Activated CD4-positive, alpha-beta T cell treated with anti-CD3 and anti-CD28 coated beads for 36 hours (primary cell): ENCODE measurements at regions not wholly inside any gene's neighbourhood (a gene's known extent, or its start where the extent isn't known, plus 50 kb on each side); places are given as distances from the start of the nearest gene placed in this dataset.

Experiments used
- ATAC-seq: fragments of 200-7000 bp; cut with Tn5 transposase; one replicate; pipeline ENCODE4 v1.10.0; 2021; ENCODE audit warnings: mild to moderate bottlenecking, moderate library complexity
- CTCF ChIA-PET: fragments of 350-600 bp; sonication (Branson Sonifier 250); formaldehyde crosslinking; loops from one replicate; lab custom pipeline; 2021; ENCODE audit warnings: antibody characterized with exemption; lab: Charles Lee
- POLR2A ChIA-PET: fragments of 350-600 bp; sonication (Branson Sonifier 250); formaldehyde crosslinking; loops from one replicate; lab custom pipeline; 2021; ENCODE audit warnings: antibody characterized with exemption, inconsistent platforms; lab: Charles Lee
- DNase-seq: peaks from one replicate; pipeline ENCODE4 v3.0.0-alpha.2; 2020
- H3K27ac Mint-ChIP-seq: one replicate; pipeline ENCODE4 v1.8.0; 2021; ENCODE audit warnings: mixed read lengths
- H3K27me3 Mint-ChIP-seq: one replicate; pipeline ENCODE4 v1.8.0; 2021; ENCODE audit warnings: mixed read lengths
- H3K36me3 Mint-ChIP-seq: one replicate; pipeline ENCODE4 v1.8.0; 2021; ENCODE audit warnings: low read depth, mixed read lengths
- H3K4me1 Mint-ChIP-seq: one replicate; pipeline ENCODE4 v1.8.0; 2021; ENCODE audit warnings: mixed read lengths
- H3K4me3 Mint-ChIP-seq: one replicate; pipeline ENCODE4 v1.8.0; 2021; ENCODE audit warnings: mild to moderate bottlenecking, moderate library complexity, mixed read lengths
- H3K9me3 Mint-ChIP-seq: one replicate; pipeline ENCODE4 v1.8.0; 2021; ENCODE audit warnings: low read depth, mixed read lengths
- intact Hi-C, 2 experiments: fragments of 100-400 bp; cut with DNase I in 1 of 2; cut with micrococcal nuclease in 1 of 2; formaldehyde crosslinking; loops; one replicate each; pipeline versions ENCODE4 v1.14.2 to v1.15.1; 2022 to 2024; cut with DNase I, micrococcal nuclease

GRCh38 chr11:134622458-134622857, 210.4 kb upstream of the B3GAT1 start:
- intact Hi-C loops: no loop called here
- H3K9me3 Mint-ChIP-seq: no peaks in the 10 kb centered on the region
- POLR2A ChIA-PET: no interaction called here
- H3K4me3 Mint-ChIP-seq: no peak overlapping the region
- CTCF ChIA-PET: interaction anchor here (0.6 to 1.0 kb wide), 2 partner anchors 39 to 41 kb away, joined by 3 read pairs; no protein-coding TSS in a partner anchor
- no peaks in the 10 kb centered on the region for H3K4me1 Mint-ChIP-seq
- H3K27ac Mint-ChIP-seq: no peak overlapping the region
- ATAC-seq (no peak), DNase-seq (no peak)
- H3K36me3 Mint-ChIP-seq: no peaks in the 10 kb centered on the region
- H3K27me3 Mint-ChIP-seq: peaks cover 14% of the 10 kb centered on the region

- Mint-ChIP-seq H3K27ac (no peak overlapping the region), H3K36me3 (no peaks in the 10 kb centered on the region), H3K4me3 (no peak overlapping the region), H3K27me3 (peaks cover 7% of the 10 kb centered on the region), H3K9me3 (no peaks in the 10 kb centered on the region), H3K4me1 (no peaks in the 10 kb centered on the region)
- ChIA-PET POLR2A (no interaction called here), CTCF (interaction anchor here (1.4 kb wide), 1 partner anchor 21 kb away, joined by 3 read pairs; no protein-coding TSS in a partner anchor)
- no peak for DNase-seq
- intact Hi-C loops: no loop called here
- no peak for ATAC-seq
These were observed 205.3 kb upstream of the B3GAT1 start for GRCh38 chr11:134617360-134617759.

GRCh38 chr11:134616038-134616437, 204.0 kb upstream of the B3GAT1 start:
- intact Hi-C loops: no loop called here
- peaks cover 5% of the 10 kb centered on the region for H3K27me3 Mint-ChIP-seq
- H3K9me3 Mint-ChIP-seq: no peaks in the 10 kb centered on the region
- DNase-seq (no peak), ATAC-seq (no peak)
- H3K4me1 Mint-ChIP-seq: no peaks in the 10 kb centered on the region
- POLR2A ChIA-PET: no interaction called here
- H3K36me3 Mint-ChIP-seq: no peaks in the 10 kb centered on the region
- no peak overlapping the region for H3K27ac Mint-ChIP-seq
- H3K4me3 Mint-ChIP-seq: no peak overlapping the region
- CTCF ChIA-PET: no interaction called here

GRCh38 chr11:134615041-134615615, 203.1 kb upstream of the B3GAT1 start:
- POLR2A ChIA-PET: no interaction called here
- ATAC-seq: no peak

GRCh38 chr11:134614141-134614540, 202.1 kb upstream of the B3GAT1 start:
- no peaks in the 10 kb centered on the region for H3K4me1 Mint-ChIP-seq
- intact Hi-C loops: no loop called here
- ChIA-PET POLR2A (no interaction called here), CTCF (no interaction called here)
- H3K9me3 Mint-ChIP-seq: no peaks in the 10 kb centered on the region
- H3K4me3 Mint-ChIP-seq: no peak overlapping the region
- peaks cover 6% of the 10 kb centered on the region for H3K27me3 Mint-ChIP-seq
- DNase-seq (no peak), ATAC-seq (no peak)
- H3K27ac Mint-ChIP-seq: no peak overlapping the region
- H3K36me3 Mint-ChIP-seq: no peaks in the 10 kb centered on the region

More at GRCh38 chr11:134615041-134615615, 203.1 kb upstream of the B3GAT1 start:
- DNase-seq: no peak
- H3K9me3 Mint-ChIP-seq: no peaks in the 10 kb centered on the region
- H3K4me1 Mint-ChIP-seq: no peaks in the 10 kb centered on the region
- no peak overlapping the region for H3K4me3 Mint-ChIP-seq
- CTCF ChIA-PET: no interaction called here
- intact Hi-C loops: no loop called here
- peaks cover 4% of the 10 kb centered on the region for H3K27me3 Mint-ChIP-seq
- no peaks in the 10 kb centered on the region for H3K36me3 Mint-ChIP-seq
- no peak overlapping the region for H3K27ac Mint-ChIP-seq

GRCh38 chr11:134613646-134614045, 201.6 kb upstream of the B3GAT1 start:
- intact Hi-C loops: no loop called here
- CTCF ChIA-PET: no interaction called here
- no peak overlapping the region for H3K27ac Mint-ChIP-seq
- no peaks in the 10 kb centered on the region for H3K36me3 Mint-ChIP-seq
- no peak for ATAC-seq
- DNase-seq: no peak
- no peak overlapping the region for H3K4me3 Mint-ChIP-seq
- POLR2A ChIA-PET: no interaction called here
- H3K9me3 Mint-ChIP-seq: no peaks in the 10 kb centered on the region
- H3K27me3 Mint-ChIP-seq: peaks cover 7% of the 10 kb centered on the region
- no peaks in the 10 kb centered on the region for H3K4me1 Mint-ChIP-seq

- ChIA-PET POLR2A (no interaction called here), CTCF (interaction anchor here (0.6 kb wide), 1 partner anchor 1660 kb away, joined by 3 read pairs; no protein-coding TSS in a partner anchor)
- Mint-ChIP-seq H3K36me3 (no peaks in the 10 kb centered on the region), H3K27me3 (peaks cover 9% of the 10 kb centered on the region), H3K4me1 (no peaks in the 10 kb centered on the region), H3K4me3 (no peak overlapping the region), H3K9me3 (no peaks in the 10 kb centered on the region), H3K27ac (no peak overlapping the region)
- no peak for DNase-seq
- ATAC-seq: no peak
- intact Hi-C loops: no loop called here
These were observed 200.3 kb upstream of the B3GAT1 start for GRCh38 chr11:134612140-134613030.

GRCh38 chr11:134611537-134611936, 199.5 kb upstream of the B3GAT1 start:
- H3K4me3 Mint-ChIP-seq: no peak overlapping the region
- H3K27me3 Mint-ChIP-seq: peaks cover 11% of the 10 kb centered on the region
- ChIA-PET POLR2A (no interaction called here), CTCF (no interaction called here)
- no peaks in the 10 kb centered on the region for H3K36me3 Mint-ChIP-seq
- DNase-seq (no peak), ATAC-seq (no peak)
- H3K4me1 Mint-ChIP-seq: no peaks in the 10 kb centered on the region
- H3K9me3 Mint-ChIP-seq: no peaks in the 10 kb centered on the region
- intact Hi-C loops: no loop called here
- no peak overlapping the region for H3K27ac Mint-ChIP-seq

GRCh38 chr11:134610116-134610910, 198.3 kb upstream of the B3GAT1 start:
- H3K4me1 Mint-ChIP-seq: no peaks in the 10 kb centered on the region
- H3K27ac Mint-ChIP-seq: no peak overlapping the region
- ChIA-PET POLR2A (no interaction called here), CTCF (no interaction called here)
- ATAC-seq: no peak
- H3K36me3 Mint-ChIP-seq: no peaks in the 10 kb centered on the region
- peaks cover 16% of the 10 kb centered on the region for H3K27me3 Mint-ChIP-seq
- intact Hi-C loops: no loop called here
- no peaks in the 10 kb centered on the region for H3K9me3 Mint-ChIP-seq
- no peak for DNase-seq
- no peak overlapping the region for H3K4me3 Mint-ChIP-seq

- no peak for ATAC-seq
- intact Hi-C loops: no loop called here
- H3K27me3 Mint-ChIP-seq: peaks cover 16% of the 10 kb centered on the region
- no peaks in the 10 kb centered on the region for H3K4me1 Mint-ChIP-seq
- POLR2A ChIA-PET: no interaction called here
- no peak overlapping the region for H3K27ac Mint-ChIP-seq
- no peak for DNase-seq
- H3K4me3 Mint-ChIP-seq: no peak overlapping the region
- CTCF ChIA-PET: interaction anchor here (0.6 kb wide), 1 partner anchor 380 kb away, joined by 3 read pairs; no protein-coding TSS in a partner anchor
- H3K9me3 Mint-ChIP-seq: no peaks in the 10 kb centered on the region
- no peaks in the 10 kb centered on the region for H3K36me3 Mint-ChIP-seq
These were observed 197.5 kb upstream of the B3GAT1 start for GRCh38 chr11:134609361-134610115.
